SK-N-SH (cell line): ENCODE measurements at regions not wholly inside any gene's neighbourhood (a gene's known extent, or its start where the extent isn't known, plus 50 kb on each side); places are given as distances from the start of the nearest gene placed in this dataset.

ENCODE experiments used
- CTCF ChIA-PET: fragments of 300-600, 350-600 bp; formaldehyde crosslinking; extraction: SDS; loops from one replicate; lab custom pipeline; 2021; lab: Yijun Ruan, JAX
- POLR2A ChIA-PET: fragments of 350-600 bp; sonication (Branson Sonifier 250); formaldehyde crosslinking; extraction: SDS; loops from one replicate; lab custom pipeline; 2020; ENCODE audit warnings: antibody characterized with exemption, inconsistent platforms; lab: Yijun Ruan, JAX
- DNase-seq: peaks from one replicate; pipeline ENCODE4 v3.0.0; 2012
- H2AFZ ChIP-seq: fragments of 200-600 bp; sonication (generic); 2 replicates; pipeline ENCODE4 v1.8.1; 2016; ENCODE audit warnings: antibody characterized with exemption, mild to moderate bottlenecking, low read depth
- H3F3A ChIP-seq: fragments of 200-600 bp; sonication (generic); replicated peaks from 2 replicates; pipeline ENCODE3; 2016; ENCODE audit warnings: antibody characterized with exemption, mild to moderate bottlenecking; ENCODE audit not compliant: insufficient read depth
- H3K27ac ChIP-seq, 2 experiments: fragments of 200-500 bp in 1 of 2; fragments of 200-600 bp in 1 of 2; sonication (Bioruptor generic) in 1 of 2; sonication (generic), shearing (Covaris generic) in 1 of 2; 2 replicates each; pipeline versions ENCODE4 v1.5.1 to v1.6.1; 2014 to 2016; ENCODE audit warnings: low read depth in 2 of 2, inconsistent platforms in 1 of 2, low read length in 1 of 2, mild to moderate bottlenecking in 1 of 2, mixed read lengths in 1 of 2
- H3K27me3 ChIP-seq: fragments of 200-600 bp; sonication (generic), shearing (Covaris generic); 2 replicates; pipeline ENCODE4 v1.6.1; 2016; ENCODE audit warnings: mixed run types; ENCODE audit not compliant: insufficient read depth
- H3K36me3 ChIP-seq, 2 experiments: fragments of 200-500 bp in 1 of 2; fragments of 200-600 bp in 1 of 2; sonication (Bioruptor generic) in 1 of 2; sonication (generic) in 1 of 2; replicated peaks in 1 of 2; 2 replicates each; pipeline versions ENCODE3 to v1.5.1; 2014 to 2016; ENCODE audit warnings: low read length in 1 of 2, mild to moderate bottlenecking in 1 of 2; ENCODE audit not compliant: insufficient read depth in 2 of 2, control insufficient read depth in 1 of 2
- H3K4me1 ChIP-seq, 2 experiments: fragments of 200-500 bp in 1 of 2; fragments of 200-600 bp in 1 of 2; sonication (Bioruptor generic) in 1 of 2; sonication (generic), shearing (Covaris generic) in 1 of 2; 2 replicates each; pipeline versions ENCODE4 v1.5.1 to v1.6.1; 2014 to 2016; ENCODE audit warnings: low read depth in 1 of 2, low read length in 1 of 2, mixed run types in 1 of 2; ENCODE audit not compliant: insufficient read depth in 2 of 2, control insufficient read depth in 1 of 2
- H3K4me2 ChIP-seq: fragments of 200-600 bp; sonication (generic), shearing (Covaris generic); 2 replicates; pipeline ENCODE4 v1.6.1; 2017; ENCODE audit warnings: mixed run types
- H3K4me3 ChIP-seq, 2 experiments: fragments of 200-500 bp in 1 of 2; fragments of 200-600 bp in 1 of 2; sonication (Bioruptor generic) in 1 of 2; sonication (generic), shearing (Covaris generic) in 1 of 2; 2 replicates each; pipeline versions ENCODE4 v1.5.1 to v1.8.1; 2014 to 2016; ENCODE audit warnings: low read depth in 2 of 2, inconsistent platforms in 1 of 2, low read length in 1 of 2, mild to moderate bottlenecking in 1 of 2, mixed read lengths in 1 of 2, moderate library complexity in 1 of 2
- H3K79me2 ChIP-seq: fragments of 200-600 bp; sonication (generic); 2 replicates; pipeline ENCODE4 v1.8.1; 2017; ENCODE audit warnings: mild to moderate bottlenecking; ENCODE audit not compliant: insufficient read depth
- H3K9ac ChIP-seq: fragments of 200-600 bp; sonication (generic); 2 replicates; pipeline ENCODE4 v1.6.1; 2017; ENCODE audit warnings: mixed run types
- H3K9me2 ChIP-seq: fragments of 200-600 bp; sonication (generic); 2 replicates; pipeline ENCODE4 v1.6.1; 2017; ENCODE audit warnings: mixed run types
- H3K9me3 ChIP-seq: fragments of 200-600 bp; sonication (generic); 2 replicates; pipeline ENCODE4 v1.6.1; 2017; ENCODE audit warnings: mixed run types, mild to moderate bottlenecking, moderate library complexity
- H4K20me1 ChIP-seq: fragments of 200-600 bp; sonication (generic); 2 replicates; pipeline ENCODE4 v1.6.1; 2017; ENCODE audit warnings: mild to moderate bottlenecking, mixed run types; ENCODE audit not compliant: insufficient read depth
- EP300 ChIP-seq, 2 experiments: IDR thresholded peaks; 2 replicates each; pipeline versions ENCODE4 v1.4.0 to v1.6.1; 2012; ENCODE audit warnings: borderline replicate concordance in 1 of 2, low read depth in 1 of 2, low read length in 1 of 2
- JUND ChIP-seq: IDR thresholded peaks from 2 replicates; pipeline ENCODE4 v1.4.0; 2012
- NFIC ChIP-seq: IDR thresholded peaks from 2 replicates; pipeline ENCODE4 v1.4.0; 2012; ENCODE audit warnings: borderline replicate concordance
- WGBS: methylation state at CpG from one replicate; pipeline ENCODE4 v1.1.6; 2017; ENCODE audit warnings: low lambda C conversion rate; 5-methylcytosine and 5-hydroxymethylcytosine counted together
- TF ChIP-seq, protein P1 (sequence below): IDR thresholded peaks from 2 replicates; pipeline ENCODE4 v1.6.1; 2012; ENCODE audit warnings: mild to moderate bottlenecking, low read depth, low read length, moderate library complexity
- TF ChIP-seq, protein P2 (sequence below): IDR thresholded peaks from 2 replicates; pipeline ENCODE4 v1.4.0; 2012; ENCODE audit warnings: low read depth, borderline replicate concordance
- TF ChIP-seq, protein P3 (sequence below): fragments of 200-600 bp; sonication (generic); IDR thresholded peaks from 2 replicates; pipeline ENCODE4 v1.6.1; 2017; ENCODE audit warnings: antibody characterized with exemption, mild to moderate bottlenecking, moderate library complexity

- Histone ChIP-seq H3K9me2 (no peaks in the 10 kb centered on the region), H3K79me2 (no peaks in the 10 kb centered on the region; the same call in 1 of the 2 replicates), H3F3A (no peaks in the 10 kb centered on the region), H3K27ac (no peak overlapping the region), H3K4me3 (no peak overlapping the region), H3K4me2 (no peak overlapping the region), H3K9me3 (no peaks in the 10 kb centered on the region), H3K36me3 (no peaks in the 10 kb centered on the region), H2AFZ (no peak overlapping the region), H3K27me3 (0 out of 2 replicates have a peak, but pooled peaks cover 7% of the 10 kb centered on the region), H3K9ac (no peak overlapping the region), H4K20me1 (no peaks in the 10 kb centered on the region), H3K4me1 (no peaks in the 10 kb centered on the region)
- DNase-seq: no peak
- ChIA-PET CTCF (no interaction called here), POLR2A (no interaction called here)
- TF ChIP-seq JUND (no peak), EP300 (IDR thresholded peaks at IDR 0.05; ENCODE audit: borderline replicate concordance in 1 of 2, low read depth in 1 of 2, low read length in 1 of 2) (no peak)
- TF ChIP-seq, protein P1, sequence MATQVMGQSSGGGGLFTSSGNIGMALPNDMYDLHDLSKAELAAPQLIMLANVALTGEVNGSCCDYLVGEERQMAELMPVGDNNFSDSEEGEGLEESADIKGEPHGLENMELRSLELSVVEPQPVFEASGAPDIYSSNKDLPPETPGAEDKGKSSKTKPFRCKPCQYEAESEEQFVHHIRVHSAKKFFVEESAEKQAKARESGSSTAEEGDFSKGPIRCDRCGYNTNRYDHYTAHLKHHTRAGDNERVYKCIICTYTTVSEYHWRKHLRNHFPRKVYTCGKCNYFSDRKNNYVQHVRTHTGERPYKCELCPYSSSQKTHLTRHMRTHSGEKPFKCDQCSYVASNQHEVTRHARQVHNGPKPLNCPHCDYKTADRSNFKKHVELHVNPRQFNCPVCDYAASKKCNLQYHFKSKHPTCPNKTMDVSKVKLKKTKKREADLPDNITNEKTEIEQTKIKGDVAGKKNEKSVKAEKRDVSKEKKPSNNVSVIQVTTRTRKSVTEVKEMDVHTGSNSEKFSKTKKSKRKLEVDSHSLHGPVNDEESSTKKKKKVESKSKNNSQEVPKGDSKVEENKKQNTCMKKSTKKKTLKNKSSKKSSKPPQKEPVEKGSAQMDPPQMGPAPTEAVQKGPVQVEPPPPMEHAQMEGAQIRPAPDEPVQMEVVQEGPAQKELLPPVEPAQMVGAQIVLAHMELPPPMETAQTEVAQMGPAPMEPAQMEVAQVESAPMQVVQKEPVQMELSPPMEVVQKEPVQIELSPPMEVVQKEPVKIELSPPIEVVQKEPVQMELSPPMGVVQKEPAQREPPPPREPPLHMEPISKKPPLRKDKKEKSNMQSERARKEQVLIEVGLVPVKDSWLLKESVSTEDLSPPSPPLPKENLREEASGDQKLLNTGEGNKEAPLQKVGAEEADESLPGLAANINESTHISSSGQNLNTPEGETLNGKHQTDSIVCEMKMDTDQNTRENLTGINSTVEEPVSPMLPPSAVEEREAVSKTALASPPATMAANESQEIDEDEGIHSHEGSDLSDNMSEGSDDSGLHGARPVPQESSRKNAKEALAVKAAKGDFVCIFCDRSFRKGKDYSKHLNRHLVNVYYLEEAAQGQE: no peak
- TF ChIP-seq, protein P2, sequence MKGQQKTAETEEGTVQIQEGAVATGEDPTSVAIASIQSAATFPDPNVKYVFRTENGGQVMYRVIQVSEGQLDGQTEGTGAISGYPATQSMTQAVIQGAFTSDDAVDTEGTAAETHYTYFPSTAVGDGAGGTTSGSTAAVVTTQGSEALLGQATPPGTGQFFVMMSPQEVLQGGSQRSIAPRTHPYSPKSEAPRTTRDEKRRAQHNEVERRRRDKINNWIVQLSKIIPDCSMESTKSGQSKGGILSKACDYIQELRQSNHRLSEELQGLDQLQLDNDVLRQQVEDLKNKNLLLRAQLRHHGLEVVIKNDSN: no peak
- 5% methylated on average over 4 of the region's 4 CpGs for whole genome bisulfite sequencing
Measured at GRCh38 chr17:5745111-5745813, 161.0 kb upstream of the NLRP1 start.

- 0 out of 2 replicates have a peak, but pooled peaks cover 7% of the 10 kb centered on the region for H3K27me3 ChIP-seq
- CTCF ChIA-PET: interaction anchor here (1.5 kb wide), 1 partner anchor 674 kb away, joined by 3 read pairs; no protein-coding TSS in a partner anchor
- H3K36me3 ChIP-seq: no peaks in the 10 kb centered on the region
- no peaks in the 10 kb centered on the region for H4K20me1 ChIP-seq
- no peak overlapping the region for H3K4me2 ChIP-seq
- H3K27ac ChIP-seq: no peak overlapping the region
- H3K4me3 ChIP-seq: no peak overlapping the region
- H2AFZ ChIP-seq: no peak overlapping the region
- H3K9me2 ChIP-seq: no peaks in the 10 kb centered on the region
- POLR2A ChIA-PET: no interaction called here
- H3K79me2 ChIP-seq: no peaks in the 10 kb centered on the region
- H3K9me3 ChIP-seq: no peaks in the 10 kb centered on the region
- no peak overlapping the region for H3K9ac ChIP-seq
- no peak for TF ChIP-seq NFIC
- TF ChIP-seq, protein P3, sequence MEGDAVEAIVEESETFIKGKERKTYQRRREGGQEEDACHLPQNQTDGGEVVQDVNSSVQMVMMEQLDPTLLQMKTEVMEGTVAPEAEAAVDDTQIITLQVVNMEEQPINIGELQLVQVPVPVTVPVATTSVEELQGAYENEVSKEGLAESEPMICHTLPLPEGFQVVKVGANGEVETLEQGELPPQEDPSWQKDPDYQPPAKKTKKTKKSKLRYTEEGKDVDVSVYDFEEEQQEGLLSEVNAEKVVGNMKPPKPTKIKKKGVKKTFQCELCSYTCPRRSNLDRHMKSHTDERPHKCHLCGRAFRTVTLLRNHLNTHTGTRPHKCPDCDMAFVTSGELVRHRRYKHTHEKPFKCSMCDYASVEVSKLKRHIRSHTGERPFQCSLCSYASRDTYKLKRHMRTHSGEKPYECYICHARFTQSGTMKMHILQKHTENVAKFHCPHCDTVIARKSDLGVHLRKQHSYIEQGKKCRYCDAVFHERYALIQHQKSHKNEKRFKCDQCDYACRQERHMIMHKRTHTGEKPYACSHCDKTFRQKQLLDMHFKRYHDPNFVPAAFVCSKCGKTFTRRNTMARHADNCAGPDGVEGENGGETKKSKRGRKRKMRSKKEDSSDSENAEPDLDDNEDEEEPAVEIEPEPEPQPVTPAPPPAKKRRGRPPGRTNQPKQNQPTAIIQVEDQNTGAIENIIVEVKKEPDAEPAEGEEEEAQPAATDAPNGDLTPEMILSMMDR: peak; percentile 25
- 30% methylated on average over 3 of the region's 3 CpGs for WGBS
- H3F3A ChIP-seq: no peaks in the 10 kb centered on the region
- H3K4me1 ChIP-seq: no peaks in the 10 kb centered on the region
- no peak for DNase-seq
Measured at GRCh38 chr17:5747276-5747675, 163.0 kb upstream of the NLRP1 start.
